ENCODE measurements at regions not wholly inside any gene's neighbourhood (a gene's known extent, or its start where the extent isn't known, plus 50 kb on each side); places are given as distances from the start of the nearest gene placed in this dataset.
"Not testable (repeated sequence)": the region's sequence is repeated elsewhere in the genome, so short reads cannot be mapped to it uniquely, and the experiment has no call there.

- not testable (repeated sequence) for TF ChIP-seq CTCF, EP300 (IDR thresholded peaks at IDR 0.05)
Observed at GRCh38 chr2:180818700-180819099, 161.7 kb upstream of the UBE2E3 start.

All from sigmoid colon (tissue), 4 donors.